ENCODE measurements at regions not wholly inside any gene's neighbourhood (a gene's known extent, or its start where the extent isn't known, plus 50 kb on each side); places are given as distances from the start of the nearest gene placed in this dataset.

GRCh38 chrX:40395102-40395501 is 185.7 kb upstream of the ATP6AP2 start:
- Histone ChIP-seq H4K20me1 (replicated peaks; ENCODE audit: control insufficient read depth, extremely low read depth, insufficient read depth, low read length) (no peaks in the 10 kb centered on the region), H2AFZ (ENCODE audit: low read depth, low read length) (no peak overlapping the region), H3K79me2 (ENCODE audit: control insufficient read depth, insufficient read depth, low read length) (no peaks in the 10 kb centered on the region), H3K27me3 (ENCODE audit: control insufficient read depth in 2 of 2, insufficient read depth in 2 of 2, low read length in 2 of 2) (no peaks in the 10 kb centered on the region), H3K27ac (ENCODE audit: insufficient read depth, low read depth, low read length) (no peak overlapping the region), H3K9me3 (replicated peaks; ENCODE audit: control insufficient read depth, insufficient read depth, low read length) (no peaks in the 10 kb centered on the region), H3K4me2 (ENCODE audit: insufficient read depth, low read length) (no peak overlapping the region), H3K9ac (replicated peaks; ENCODE audit: extremely low read depth, insufficient read depth, low read length) (no peak overlapping the region), H3K9me1 (replicated peaks; ENCODE audit: control insufficient read depth, extremely low read depth, insufficient read depth, low read length) (no peaks in the 10 kb centered on the region), H3K4me1 (ENCODE audit: control insufficient read depth, extremely low read depth, insufficient read depth, low read length) (no peaks in the 10 kb centered on the region), H3K36me3 (ENCODE audit: control insufficient read depth in 2 of 2, extremely low read depth in 1 of 2, insufficient read depth in 2 of 2, low read length in 2 of 2) (no peaks in the 10 kb centered on the region), H3K4me3 (replicated peaks in 1 of 3; ENCODE audit: insufficient read depth in 1 of 3, low read depth in 1 of 3, low read length in 3 of 3) (no peak overlapping the region)
- no peak for FAIRE-seq
- DNase-seq (ENCODE audit: low read depth, low spot score), result no peak
- CTCF ChIA-PET, result interaction anchor here (0.8 kb wide), 1 partner anchor 96 kb away, joined by 3 read pairs; no protein-coding TSS in a partner anchor
- dilution Hi-C loops (cut with MboI; ENCODE audit: extremely low pct_ligation_motif_present, low sequenced_read_pairs), result no loop called here
- BruUV-seq (replicated peaks), result no TSS peak
- POLR2A ChIA-PET, result no interaction called here
- intact Hi-C loops (cut with micrococcal nuclease), result no loop called here
- no peak for TF ChIP-seq EZH2 (IDR thresholded peaks at IDR 0.05; ENCODE audit: borderline replicate concordance, low read depth, low read length, severe bottlenecking)
- no peak for TF ChIP-seq MAX (IDR thresholded peaks at IDR 0.05; ENCODE audit: insufficient read depth, insufficient read length)
- TF ChIP-seq GATA2 (IDR thresholded peaks at IDR 0.05; ENCODE audit: insufficient read depth, insufficient read length, low read depth, low read length), result no peak
- TF ChIP-seq POLR2A (IDR thresholded peaks at IDR 0.05; ENCODE audit: low read depth, low read length), result no peak
- TF ChIP-seq CTCF (IDR thresholded peaks at IDR 0.05; ENCODE audit: extremely low read depth in 1 of 2, insufficient read depth in 1 of 2, low read depth in 1 of 2, low read length in 2 of 2), result no peak
- no peak for TF ChIP-seq FOS (IDR thresholded peaks at IDR 0.05; ENCODE audit: borderline replicate concordance, insufficient read depth, low read length)
- no peak for TF ChIP-seq POLR2AphosphoS5 (IDR thresholded peaks at IDR 0.05; ENCODE audit: insufficient read depth, low read depth, low read length)
- TF ChIP-seq JUN (IDR thresholded peaks at IDR 0.05; ENCODE audit: borderline replicate concordance, insufficient read depth, insufficient read length, low read depth), result no peak
- no peak for TF ChIP-seq MYC (IDR thresholded peaks at IDR 0.05; ENCODE audit: low read depth, low read length)

All from endothelial cell of umbilical vein (primary cell).